Transverse colon (tissue), 4 donors: ENCODE measurements at regions not wholly inside any gene's neighbourhood (a gene's known extent, or its start where the extent isn't known, plus 50 kb on each side); places are given as distances from the start of the nearest gene placed in this dataset.
A peak's percentile ranks its signal among the peaks of the same experiment; 100 is the strongest.

ENCODE experiments used
- DNase-seq: peaks from one replicate; pipeline ENCODE4 v3.0.0-alpha.2; 2019
- H3K27ac ChIP-seq, 4 donors: fragments of 200-600 bp; sonication (generic); 2 replicates each; pipeline ENCODE4 v1.5.1; 2016 to 2018; ENCODE audit warnings: inconsistent platforms in 4 of 4
- H3K27me3 ChIP-seq: fragments of 200-600 bp; sonication (generic); 2 replicates; pipeline ENCODE4 v1.5.1; 2017; ENCODE audit warnings: inconsistent platforms
- H3K36me3 ChIP-seq, 4 donors: fragments of 200-600 bp; sonication (generic); 2 replicates each; pipeline ENCODE4 v1.5.1; 2017 to 2019; ENCODE audit warnings: inconsistent platforms in 4 of 4
- H3K4me1 ChIP-seq, 4 donors: fragments of 200-600 bp; sonication (generic); 2 replicates each; pipeline ENCODE4 v1.5.1; 2017 to 2020; ENCODE audit warnings: inconsistent platforms in 4 of 4
- H3K4me3 ChIP-seq, 4 donors: fragments of 200-600 bp; sonication (generic); 1 replicate in 1 of 4; 2 replicates in 3 of 4; pipeline versions ENCODE4 v1.5.1 to v1.6.1; 2017 to 2019; ENCODE audit warnings: inconsistent platforms in 4 of 4
- H3K9me3 ChIP-seq, 2 donors: fragments of 200-600 bp; sonication (generic); 2 replicates each; pipeline ENCODE4 v1.5.1; 2017 to 2019; ENCODE audit warnings: inconsistent platforms in 2 of 2
- EP300 ChIP-seq: sonication (generic); formaldehyde crosslinking; IDR thresholded peaks from one replicate; pipeline ENCODE4 v1.6.1; 2017; ENCODE audit warnings: antibody characterized with exemption, low read depth
- POLR2A ChIP-seq: fragments of 450-650 bp; IDR thresholded peaks from one replicate; pipeline ENCODE4 v1.6.1; 2016; ENCODE audit warnings: antibody characterized with exemption, mild to moderate bottlenecking, moderate library complexity
- POLR2AphosphoS5 ChIP-seq, 3 donors: sonication (generic); formaldehyde crosslinking; IDR thresholded peaks; one replicate each; pipeline ENCODE4 v1.6.1; 2016; ENCODE audit warnings: antibody characterized with exemption in 3 of 3
- WGBS, 2 donors: methylation state at CpG; one replicate each; pipeline ENCODE4 v1.1.5; 2018; ENCODE audit warnings: low coverage in 1 of 2; 5-methylcytosine and 5-hydroxymethylcytosine counted together
- in situ Hi-C, 4 donors: fragments of 200-750 bp; cut with MboI; loops; one replicate each; pipeline versions ENCODE4 v1.15.0 to v1.15.1; 2017; ENCODE audit warnings: low sequenced_read_pairs in 3 of 4, low pct_ligation_motif_present in 1 of 4, low pct_unique_long_range_greater_than_20kb in 1 of 4
- intact Hi-C: fragments of 100-400 bp; cut with DNase I; formaldehyde crosslinking; loops from one replicate; pipeline ENCODE4 v1.15.1; 2023; ENCODE audit warnings: low total_unique reads
- TF ChIP-seq, protein P1 (sequence below), 5 experiments: fragments of 200-600 bp in 3 of 5; fragments of 450-650 bp in 2 of 5; sonication (generic) in 3 of 5; IDR thresholded peaks; 1 replicate in 2 of 5; 2 replicates in 3 of 5; pipeline ENCODE4 v1.5.1; 2016 to 2017; ENCODE audit warnings: antibody characterized with exemption in 5 of 5, inconsistent platforms in 3 of 5, mild to moderate bottlenecking in 2 of 5, moderate library complexity in 1 of 5

- Histone ChIP-seq H3K27me3 (no peaks in the 10 kb centered on the region), H3K4me3 (no peak overlapping the region), H3K4me1 (peaks cover 0 to 17% (median 8%) of the 10 kb centered on the region in 4 donors), H3K36me3 (no peaks in the 10 kb centered on the region), H3K9me3 (no peaks in the 10 kb centered on the region), H3K27ac (no peak overlapping the region)
- 79% methylated on average over 16 of the region's 16 CpGs; no CpG with 5 or more reads in 1 of the 2 donors for WGBS, 2 donors
- intact Hi-C loops (no loop called here), in situ Hi-C loops (no loop called here)
- no peak for TF ChIP-seq EP300
- no peak for TF ChIP-seq POLR2AphosphoS5 (IDR thresholded peaks at IDR 0.05)
- TF ChIP-seq, protein P1, sequence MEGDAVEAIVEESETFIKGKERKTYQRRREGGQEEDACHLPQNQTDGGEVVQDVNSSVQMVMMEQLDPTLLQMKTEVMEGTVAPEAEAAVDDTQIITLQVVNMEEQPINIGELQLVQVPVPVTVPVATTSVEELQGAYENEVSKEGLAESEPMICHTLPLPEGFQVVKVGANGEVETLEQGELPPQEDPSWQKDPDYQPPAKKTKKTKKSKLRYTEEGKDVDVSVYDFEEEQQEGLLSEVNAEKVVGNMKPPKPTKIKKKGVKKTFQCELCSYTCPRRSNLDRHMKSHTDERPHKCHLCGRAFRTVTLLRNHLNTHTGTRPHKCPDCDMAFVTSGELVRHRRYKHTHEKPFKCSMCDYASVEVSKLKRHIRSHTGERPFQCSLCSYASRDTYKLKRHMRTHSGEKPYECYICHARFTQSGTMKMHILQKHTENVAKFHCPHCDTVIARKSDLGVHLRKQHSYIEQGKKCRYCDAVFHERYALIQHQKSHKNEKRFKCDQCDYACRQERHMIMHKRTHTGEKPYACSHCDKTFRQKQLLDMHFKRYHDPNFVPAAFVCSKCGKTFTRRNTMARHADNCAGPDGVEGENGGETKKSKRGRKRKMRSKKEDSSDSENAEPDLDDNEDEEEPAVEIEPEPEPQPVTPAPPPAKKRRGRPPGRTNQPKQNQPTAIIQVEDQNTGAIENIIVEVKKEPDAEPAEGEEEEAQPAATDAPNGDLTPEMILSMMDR (IDR thresholded peaks at IDR 0.05), result no peak
- TF ChIP-seq POLR2A, result no peak
- no peak for DNase-seq
These were observed 218.8 kb downstream of the IRF8 start for GRCh38 chr16:86117756-86118155.

DNA sequence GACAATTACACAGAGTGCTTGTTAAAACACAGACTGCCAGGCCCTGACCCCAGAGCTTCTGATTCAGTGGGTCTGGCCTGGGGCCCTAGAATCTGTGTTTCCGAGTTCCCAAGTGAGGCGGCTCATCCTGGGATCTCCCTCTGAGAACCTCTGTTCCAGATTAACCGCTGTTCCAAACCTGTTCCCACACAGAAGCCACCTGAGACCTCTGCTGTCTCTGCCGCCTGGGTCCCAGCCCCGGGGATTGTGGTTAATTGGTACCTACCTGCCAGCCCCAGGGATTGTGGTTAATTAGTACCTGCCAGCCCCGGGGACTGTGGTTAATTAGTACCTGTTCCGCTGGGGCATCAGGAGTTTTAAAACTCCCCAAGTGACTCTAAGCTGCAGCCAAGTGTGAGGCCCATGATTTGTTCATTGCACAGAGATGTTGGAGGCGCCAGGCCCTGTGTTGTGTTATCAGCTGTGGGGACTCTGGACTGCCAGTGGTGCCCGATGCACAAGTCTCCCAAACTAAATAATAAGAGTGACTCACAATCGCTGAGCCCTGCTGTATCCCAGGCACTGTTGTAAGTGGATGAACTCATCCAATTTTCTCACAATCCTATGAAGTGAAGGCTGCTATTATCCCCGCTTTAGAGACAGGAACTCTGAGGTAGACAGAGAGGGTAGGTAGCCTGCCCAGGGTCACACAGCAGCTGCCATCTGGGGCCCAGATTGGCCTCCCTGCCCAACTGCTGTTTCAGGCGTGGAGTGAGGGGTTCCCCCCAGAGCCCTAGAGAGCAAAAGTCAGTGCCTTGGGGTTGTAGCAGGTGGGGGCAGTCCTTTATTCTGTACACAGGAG lies 219.7 kb downstream of the IRF8 start:
- H3K27me3 ChIP-seq, result no peaks in the 10 kb centered on the region
- H3K36me3 ChIP-seq, result no peaks in the 10 kb centered on the region
- intact Hi-C loops (no loop called here), in situ Hi-C loops (no loop called here)
- DNase-seq, result peak; percentile 47
- peaks cover 0 to 17% (median 8%) of the 10 kb centered on the region in 4 donors for H3K4me1 ChIP-seq
- TF ChIP-seq EP300, result no peak
- TF ChIP-seq, protein P1 (IDR thresholded peaks at IDR 0.05), result no peak
- TF ChIP-seq POLR2A, result no peak
- no peak for TF ChIP-seq POLR2AphosphoS5 (IDR thresholded peaks at IDR 0.05)
- H3K4me3 ChIP-seq, result no peak overlapping the region
- H3K27ac ChIP-seq, result peak overlapping the region in 1 of 4 donors; percentile 48
- no peaks in the 10 kb centered on the region for H3K9me3 ChIP-seq
- 20 to 52% methylated on average over 1 to 12 of the region's 12 CpGs for WGBS, 2 donors

GRCh38 chr16:86120201-86121192 lies 221.5 kb downstream of the IRF8 start:
- in situ Hi-C loops (no loop called here), intact Hi-C loops (no loop called here)
- 43 to 51% methylated on average over 4 to 8 of the region's 8 CpGs for WGBS, 2 donors
- TF ChIP-seq EP300 (no peak), POLR2A (no peak), POLR2AphosphoS5 (IDR thresholded peaks at IDR 0.05) (no peak)
- TF ChIP-seq, protein P1 (IDR thresholded peaks at IDR 0.05), result no peak
- DNase-seq, result no peak
- H3K4me1 ChIP-seq, result peaks cover 0 to 17% (median 8%) of the 10 kb centered on the region in 4 donors
- no peaks in the 10 kb centered on the region for H3K36me3 ChIP-seq
- H3K9me3 ChIP-seq, result no peaks in the 10 kb centered on the region
- H3K4me3 ChIP-seq, result no peak overlapping the region
- H3K27ac ChIP-seq, result peak overlapping the region in 1 of 4 donors; percentile 15
- H3K27me3 ChIP-seq, result no peaks in the 10 kb centered on the region

GRCh38 chr16:86121374-86122010 lies 222.5 kb downstream of the IRF8 start:
- H3K27me3 ChIP-seq, result no peaks in the 10 kb centered on the region
- in situ Hi-C loops, result no loop called here
- no peaks in the 10 kb centered on the region for H3K36me3 ChIP-seq
- WGBS, 2 donors, result 53 to 66% methylated on average over 3 of the region's 3 CpGs
- TF ChIP-seq, protein P1 (IDR thresholded peaks at IDR 0.05), result no peak
- TF ChIP-seq POLR2AphosphoS5 (IDR thresholded peaks at IDR 0.05), result no peak
- no peak for TF ChIP-seq EP300
- no peak for TF ChIP-seq POLR2A
- H3K9me3 ChIP-seq, result no peaks in the 10 kb centered on the region
- H3K27ac ChIP-seq, result no peak overlapping the region
- intact Hi-C loops, result no loop called here
- DNase-seq, result no peak
- H3K4me1 ChIP-seq, result peaks cover 0 to 17% (median 8%) of the 10 kb centered on the region in 4 donors
- no peak overlapping the region for H3K4me3 ChIP-seq
